Naive thymus-derived CD4-positive, alpha-beta T cell (primary cell): ENCODE measurements at regions not wholly inside any gene's neighbourhood (a gene's known extent, or its start where the extent isn't known, plus 50 kb on each side); places are given as distances from the start of the nearest gene placed in this dataset.

ENCODE experiments used
- ATAC-seq: fragments of 150-1000 bp; cut with Tn5 transposase; 2 replicates; pipeline ENCODE4 v1.10.0; 2021; ENCODE audit warnings: mild to moderate bottlenecking, moderate library complexity
- CTCF ChIA-PET: fragments of 350-600 bp; sonication (Branson Sonifier 250); formaldehyde crosslinking; loops from one replicate; lab custom pipeline; 2021; ENCODE audit warnings: antibody characterized with exemption; lab: Charles Lee
- POLR2A ChIA-PET: fragments of 350-600 bp; sonication (Branson Sonifier 250); formaldehyde crosslinking; loops from one replicate; lab custom pipeline; 2021; ENCODE audit warnings: antibody characterized with exemption, inconsistent platforms; lab: Charles Lee
- DNase-seq, 9 donors: peaks; one replicate each; pipeline versions ENCODE4 v3.0.0 to v3.0.0-alpha.2; 2020 to 2022; ENCODE audit warnings: mixed read lengths in 1 of 9
- H3K27ac ChIP-seq: one replicate; pipeline ENCODE4 v1.7.0; 2013; ENCODE audit warnings: mild to moderate bottlenecking, low read depth, low read length, moderate library complexity
- H3K27me3 ChIP-seq, 2 donors: one replicate each; pipeline ENCODE4 v1.7.0; 2013; ENCODE audit warnings: low read length in 2 of 2, mild to moderate bottlenecking in 2 of 2, moderate library complexity in 2 of 2; ENCODE audit not compliant: control insufficient read depth in 2 of 2, insufficient read depth in 2 of 2
- H3K36me3 ChIP-seq, 3 experiments: 1 replicate in 2 of 3; 2 replicates in 1 of 3; pipeline ENCODE4 v1.7.0; 2013; ENCODE audit warnings: low read length in 3 of 3, mild to moderate bottlenecking in 3 of 3, moderate library complexity in 1 of 3; ENCODE audit not compliant: insufficient read depth in 3 of 3, control insufficient read depth in 2 of 3
- H3K4me1 ChIP-seq, 2 donors: one replicate each; pipeline ENCODE4 v1.7.0; 2013; ENCODE audit warnings: low read length in 2 of 2, mild to moderate bottlenecking in 2 of 2, moderate library complexity in 1 of 2; ENCODE audit not compliant: control insufficient read depth in 2 of 2, insufficient read depth in 2 of 2
- H3K4me3 ChIP-seq: 2 replicates; pipeline ENCODE4 v1.7.0; 2013; ENCODE audit warnings: mild to moderate bottlenecking, low read length
- H3K9me3 ChIP-seq, 3 experiments: 1 replicate in 2 of 3; 2 replicates in 1 of 3; pipeline ENCODE4 v1.7.0; 2013; ENCODE audit warnings: low read length in 3 of 3; ENCODE audit not compliant: control insufficient read depth in 2 of 3
- H3K27ac Mint-ChIP-seq, 9 donors: one replicate each; pipeline ENCODE4 v1.8.0; 2020 to 2022; ENCODE audit warnings: mixed read lengths in 9 of 9, mild to moderate bottlenecking in 8 of 9, moderate library complexity in 5 of 9, inconsistent platforms in 2 of 9
- H3K27me3 Mint-ChIP-seq, 5 donors: one replicate each; pipeline ENCODE4 v1.8.0; 2021 to 2022; ENCODE audit warnings: mixed read lengths in 5 of 5, mild to moderate bottlenecking in 1 of 5
- H3K36me3 Mint-ChIP-seq, 5 donors: one replicate each; pipeline ENCODE4 v1.8.0; 2020 to 2022; ENCODE audit warnings: mixed read lengths in 5 of 5, mild to moderate bottlenecking in 3 of 5, inconsistent platforms in 1 of 5
- H3K4me1 Mint-ChIP-seq, 7 donors: one replicate each; pipeline ENCODE4 v1.8.0; 2020 to 2022; ENCODE audit warnings: mixed read lengths in 7 of 7, mild to moderate bottlenecking in 3 of 7, inconsistent platforms in 1 of 7
- H3K4me3 Mint-ChIP-seq, 10 donors: one replicate each; pipeline ENCODE4 v1.8.0; 2020 to 2022; ENCODE audit warnings: mild to moderate bottlenecking in 10 of 10, mixed read lengths in 10 of 10, moderate library complexity in 6 of 10, inconsistent platforms in 2 of 10
- H3K9me3 Mint-ChIP-seq, 11 donors: one replicate each; pipeline ENCODE4 v1.8.0; 2020 to 2022; ENCODE audit warnings: mixed read lengths in 11 of 11, mild to moderate bottlenecking in 4 of 11, inconsistent platforms in 1 of 11, moderate library complexity in 1 of 11
- intact Hi-C, 2 donors: fragments of 100-400 bp; cut with micrococcal nuclease; formaldehyde crosslinking; loops; one replicate each; pipeline ENCODE4 v1.15.1; 2023

- DNase-seq (peak in 1 of 9 donors; percentile 4), ATAC-seq (no peak)
- H3K27me3 Mint-ChIP-seq: peaks cover 0 to 46% (median 37%) of the 10 kb centered on the region in 5 donors
Observed at GRCh38 chr14:101020834-101021370, 117.4 kb upstream of the RTL1 start.

DNA sequence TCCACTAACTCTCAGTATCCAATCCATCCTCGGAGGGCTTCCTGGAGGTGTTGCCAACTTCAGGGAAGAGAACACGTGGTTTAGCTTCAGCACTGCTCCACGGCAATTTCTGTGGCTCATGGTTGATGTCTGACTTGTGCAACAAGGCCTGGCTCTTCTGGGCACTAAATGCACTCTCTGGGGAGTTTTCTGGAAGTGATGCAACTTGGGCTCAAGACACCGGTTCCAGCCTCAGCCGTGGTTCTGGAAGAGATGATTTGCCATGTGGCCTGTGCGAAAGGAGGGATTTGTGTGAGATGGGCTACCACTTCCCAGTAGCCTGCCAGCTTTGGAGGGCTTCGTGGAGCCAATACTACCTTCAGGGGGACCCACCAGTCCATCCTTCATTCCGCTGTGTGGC lies 118.6 kb upstream of the RTL1 start:
- Mint-ChIP-seq H3K27me3 (peaks cover 0 to 46% (median 37%) of the 10 kb centered on the region in 5 donors), H3K4me3 (no peak overlapping the region), H3K27ac (no peak overlapping the region), H3K9me3 (peaks cover 0 to 13% (median 0%) of the 10 kb centered on the region in 11 donors), H3K4me1 (no peaks in the 10 kb centered on the region), H3K36me3 (no peaks in the 10 kb centered on the region)
- Histone ChIP-seq H3K36me3 (no peaks in the 10 kb centered on the region), H3K27ac (no peak overlapping the region), H3K9me3 (no peaks in the 10 kb centered on the region), H3K4me3 (no peak overlapping the region), H3K27me3 (no peaks in the 10 kb centered on the region), H3K4me1 (no peaks in the 10 kb centered on the region)
- DNase-seq (no peak), ATAC-seq (no peak)
- intact Hi-C loops: no loop called here
- ChIA-PET POLR2A (no interaction called here), CTCF (no interaction called here)

More at GRCh38 chr14:101020834-101021370, 117.4 kb upstream of the RTL1 start:
- Mint-ChIP-seq H3K36me3 (no peaks in the 10 kb centered on the region), H3K4me3 (peak overlapping the region in 1 of 10 donors; percentile 0), H3K4me1 (no peaks in the 10 kb centered on the region), H3K27ac (no peak overlapping the region), H3K9me3 (peaks cover 0 to 13% (median 0%) of the 10 kb centered on the region in 11 donors)
- Histone ChIP-seq H3K4me3 (no peak overlapping the region), H3K4me1 (no peaks in the 10 kb centered on the region), H3K27ac (no peak overlapping the region), H3K9me3 (no peaks in the 10 kb centered on the region), H3K27me3 (no peaks in the 10 kb centered on the region), H3K36me3 (no peaks in the 10 kb centered on the region)
- ChIA-PET POLR2A (no interaction called here), CTCF (no interaction called here)
- intact Hi-C loops: no loop called here

GRCh38 chr14:101022916-101023435 lies 119.5 kb upstream of the RTL1 start:
- Histone ChIP-seq H3K9me3 (no peaks in the 10 kb centered on the region), H3K4me3 (no peak overlapping the region), H3K27me3 (no peaks in the 10 kb centered on the region), H3K36me3 (no peaks in the 10 kb centered on the region), H3K27ac (no peak overlapping the region), H3K4me1 (no peaks in the 10 kb centered on the region)
- Mint-ChIP-seq H3K4me3 (no peak overlapping the region), H3K9me3 (peaks cover 0 to 13% (median 0%) of the 10 kb centered on the region in 11 donors), H3K27me3 (peaks cover 0 to 44% (median 33%) of the 10 kb centered on the region in 5 donors), H3K27ac (no peak overlapping the region), H3K36me3 (no peaks in the 10 kb centered on the region), H3K4me1 (no peaks in the 10 kb centered on the region)
- CTCF ChIA-PET: no interaction called here
- intact Hi-C loops: no loop called here
- POLR2A ChIA-PET: no interaction called here
- no peak for ATAC-seq
- no peak for DNase-seq

GRCh38 chr14:101024686-101025085 lies 121.2 kb upstream of the RTL1 start:
- Histone ChIP-seq H3K9me3 (no peaks in the 10 kb centered on the region), H3K27ac (no peak overlapping the region), H3K4me3 (no peak overlapping the region), H3K4me1 (no peaks in the 10 kb centered on the region), H3K27me3 (no peaks in the 10 kb centered on the region), H3K36me3 (no peaks in the 10 kb centered on the region)
- ChIA-PET CTCF (no interaction called here), POLR2A (no interaction called here)
- H3K4me1 Mint-ChIP-seq: no peaks in the 10 kb centered on the region
- ATAC-seq: no peak
- H3K27ac Mint-ChIP-seq: no peak overlapping the region
- H3K4me3 Mint-ChIP-seq: no peak overlapping the region
- DNase-seq: no peak
- H3K36me3 Mint-ChIP-seq: no peaks in the 10 kb centered on the region
- intact Hi-C loops: no loop called here
- H3K27me3 Mint-ChIP-seq: peaks cover 0 to 30% (median 20%) of the 10 kb centered on the region in 5 donors
- H3K9me3 Mint-ChIP-seq: peaks cover 0 to 9% (median 0%) of the 10 kb centered on the region in 11 donors

DNA sequence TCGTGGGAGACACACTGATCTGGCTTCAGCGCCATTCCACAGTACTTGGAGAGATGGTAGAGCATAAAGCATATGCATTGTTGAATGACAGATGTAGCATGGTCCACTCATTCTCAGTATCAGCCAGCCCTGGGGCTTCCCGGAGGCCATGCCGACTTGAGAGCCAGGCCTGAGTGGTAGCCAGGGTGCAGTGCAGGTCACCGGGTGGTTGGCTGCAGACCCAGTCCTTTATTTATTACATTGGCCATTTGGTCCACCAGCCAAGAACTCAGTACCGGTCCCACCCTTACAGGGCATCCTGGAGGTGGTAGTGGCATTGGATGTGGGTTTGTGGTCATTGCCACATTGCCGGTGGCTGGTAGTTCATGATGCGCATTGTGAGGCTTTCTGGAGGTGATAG lies 121.6 kb upstream of the RTL1 start:
- no peaks in the 10 kb centered on the region for H3K36me3 ChIP-seq
- no peaks in the 10 kb centered on the region for H3K27me3 ChIP-seq
- no peak overlapping the region for H3K4me3 Mint-ChIP-seq
- intact Hi-C loops: no loop called here
- H3K9me3 ChIP-seq: no peaks in the 10 kb centered on the region
- ChIA-PET POLR2A (no interaction called here), CTCF (no interaction called here)
- ATAC-seq (no peak), DNase-seq (no peak)
- H3K27me3 Mint-ChIP-seq: peaks cover 0 to 27% (median 20%) of the 10 kb centered on the region in 5 donors
- H3K9me3 Mint-ChIP-seq: peaks cover 0 to 4% (median 0%) of the 10 kb centered on the region in 11 donors
- H3K27ac ChIP-seq: no peak overlapping the region
- no peaks in the 10 kb centered on the region for H3K36me3 Mint-ChIP-seq
- H3K4me1 ChIP-seq: no peaks in the 10 kb centered on the region
- H3K4me3 ChIP-seq: no peak overlapping the region
- H3K4me1 Mint-ChIP-seq: no peaks in the 10 kb centered on the region
- H3K27ac Mint-ChIP-seq: no peak overlapping the region

- H3K4me3 Mint-ChIP-seq: no peak overlapping the region
- no peaks in the 10 kb centered on the region for H3K4me1 ChIP-seq
- no peak for ATAC-seq
- no peaks in the 10 kb centered on the region for H3K36me3 ChIP-seq
- no peaks in the 10 kb centered on the region for H3K4me1 Mint-ChIP-seq
- H3K9me3 ChIP-seq: no peaks in the 10 kb centered on the region
- H3K9me3 Mint-ChIP-seq: no peaks in the 10 kb centered on the region
- intact Hi-C loops: no loop called here
- CTCF ChIA-PET: no interaction called here
- POLR2A ChIA-PET: no interaction called here
- no peak overlapping the region for H3K27ac ChIP-seq
- H3K36me3 Mint-ChIP-seq: no peaks in the 10 kb centered on the region
- H3K27ac Mint-ChIP-seq: no peak overlapping the region
- no peak overlapping the region for H3K4me3 ChIP-seq
- DNase-seq: no peak
- no peaks in the 10 kb centered on the region for H3K27me3 ChIP-seq
- H3K27me3 Mint-ChIP-seq: peaks cover 0 to 27% (median 14%) of the 10 kb centered on the region in 5 donors
Observed at GRCh38 chr14:101025696-101026095, 122.2 kb upstream of the RTL1 start.

DNA sequence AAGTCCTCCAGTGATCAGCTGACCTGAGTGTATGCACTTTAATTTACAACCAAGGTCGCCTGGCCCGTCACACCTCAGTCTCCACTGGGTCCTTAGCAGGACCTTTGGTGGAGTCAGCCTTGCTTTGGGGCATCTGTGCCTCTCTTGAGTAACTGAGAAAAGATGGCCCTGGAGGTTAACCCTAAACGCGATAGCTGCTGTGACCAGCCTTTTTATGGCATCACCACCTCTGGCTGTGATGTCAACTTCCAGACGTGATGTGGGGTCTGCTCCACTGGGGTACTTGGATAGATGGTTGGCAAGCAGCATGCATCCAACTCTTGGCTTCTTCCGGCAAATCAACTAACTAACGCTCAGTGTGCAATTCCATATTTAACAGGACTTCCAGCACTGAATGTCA lies 122.8 kb upstream of the RTL1 start:
- Mint-ChIP-seq H3K36me3 (no peaks in the 10 kb centered on the region), H3K4me1 (no peaks in the 10 kb centered on the region), H3K27me3 (peaks cover 0 to 25% (median 8%) of the 10 kb centered on the region in 5 donors), H3K4me3 (no peak overlapping the region), H3K27ac (no peak overlapping the region), H3K9me3 (no peaks in the 10 kb centered on the region)
- intact Hi-C loops: no loop called here
- H3K36me3 ChIP-seq: no peaks in the 10 kb centered on the region
- no peak overlapping the region for H3K27ac ChIP-seq
- ChIA-PET CTCF (no interaction called here), POLR2A (no interaction called here)
- ATAC-seq (no peak), DNase-seq (no peak)
- no peaks in the 10 kb centered on the region for H3K4me1 ChIP-seq
- H3K27me3 ChIP-seq: no peaks in the 10 kb centered on the region
- H3K9me3 ChIP-seq: no peaks in the 10 kb centered on the region
- H3K4me3 ChIP-seq: no peak overlapping the region
